Activated B cell treated with CpG ODN at 0.5 μM for 24 hours (primary cell): ENCODE measurements at regions not wholly inside any gene's neighbourhood (a gene's known extent, or its start where the extent isn't known, plus 50 kb on each side); places are given as distances from the start of the nearest gene placed in this dataset.

Source experiments
- ATAC-seq: fragments of 200-7000 bp; cut with Tn5 transposase; one replicate; pipeline ENCODE4 v1.10.0; 2021; ENCODE audit warnings: low read depth, mild to moderate bottlenecking, moderate library complexity
- CTCF ChIA-PET: fragments of 350-600 bp; sonication (Branson Sonifier 250); formaldehyde crosslinking; loops from one replicate; lab custom pipeline; 2021; ENCODE audit warnings: antibody characterized with exemption; lab: Charles Lee
- POLR2A ChIA-PET: fragments of 350-600 bp; sonication (Branson Sonifier 250); formaldehyde crosslinking; loops from one replicate; lab custom pipeline; 2021; ENCODE audit warnings: antibody characterized with exemption; lab: Charles Lee
- DNase-seq: peaks from one replicate; pipeline ENCODE4 v3.0.0; 2022
- H3K27ac Mint-ChIP-seq: one replicate; pipeline ENCODE4 v1.8.0; 2020; ENCODE audit warnings: mixed read lengths
- H3K27me3 Mint-ChIP-seq: one replicate; pipeline ENCODE4 v1.8.0; 2021; ENCODE audit warnings: mixed read lengths
- H3K36me3 Mint-ChIP-seq: one replicate; pipeline ENCODE4 v1.8.0; 2021; ENCODE audit warnings: low read depth, mixed read lengths
- H3K4me1 Mint-ChIP-seq: one replicate; pipeline ENCODE4 v1.8.0; 2021; ENCODE audit warnings: mixed read lengths
- H3K4me3 Mint-ChIP-seq: one replicate; pipeline ENCODE4 v1.8.0; 2020; ENCODE audit warnings: mild to moderate bottlenecking, mixed read lengths
- H3K9me3 Mint-ChIP-seq: one replicate; pipeline ENCODE4 v1.8.0; 2020; ENCODE audit warnings: mixed read lengths
- intact Hi-C: fragments of 100-400 bp; cut with micrococcal nuclease; formaldehyde crosslinking; loops from one replicate; pipeline ENCODE4 v1.15.1; 2024
- TF ChIP-seq, protein P1 (sequence below): fragments of 200-600 bp; IDR thresholded peaks from one replicate; pipeline ENCODE4 v1.8.0; 2022; ENCODE audit warnings: antibody characterized with exemption, mild to moderate bottlenecking

DNA sequence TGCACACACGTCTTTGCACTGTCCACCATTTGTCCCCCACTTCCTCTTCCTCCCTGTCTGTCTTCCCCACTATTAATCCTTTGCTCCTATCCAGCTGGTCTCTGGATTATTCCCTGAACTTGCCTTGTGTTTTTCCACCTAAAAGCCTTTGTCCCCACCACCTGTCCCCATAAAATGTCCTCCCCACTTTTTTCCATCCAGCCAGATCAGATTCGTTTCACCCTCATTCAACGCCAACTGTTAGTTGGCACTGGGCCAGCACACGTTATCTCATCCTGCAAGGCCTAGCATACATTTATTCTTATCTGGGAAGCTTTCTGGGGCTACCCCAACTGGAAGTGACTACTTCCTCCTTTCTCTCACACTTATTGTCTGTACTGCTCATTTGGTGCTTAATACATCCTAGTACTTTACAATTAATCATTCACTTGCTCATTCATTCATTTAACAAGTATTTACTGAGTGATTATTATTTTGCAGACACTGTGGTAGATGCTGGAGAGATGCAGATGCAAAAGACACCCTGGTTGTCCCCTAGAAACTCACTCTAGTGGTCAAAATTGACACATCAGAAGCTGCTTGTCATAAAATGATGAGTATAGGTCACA lies 96.2 kb downstream of the RASSF10 start:
- peaks cover 7% of the 10 kb centered on the region for H3K9me3 Mint-ChIP-seq
- TF ChIP-seq, protein P1, sequence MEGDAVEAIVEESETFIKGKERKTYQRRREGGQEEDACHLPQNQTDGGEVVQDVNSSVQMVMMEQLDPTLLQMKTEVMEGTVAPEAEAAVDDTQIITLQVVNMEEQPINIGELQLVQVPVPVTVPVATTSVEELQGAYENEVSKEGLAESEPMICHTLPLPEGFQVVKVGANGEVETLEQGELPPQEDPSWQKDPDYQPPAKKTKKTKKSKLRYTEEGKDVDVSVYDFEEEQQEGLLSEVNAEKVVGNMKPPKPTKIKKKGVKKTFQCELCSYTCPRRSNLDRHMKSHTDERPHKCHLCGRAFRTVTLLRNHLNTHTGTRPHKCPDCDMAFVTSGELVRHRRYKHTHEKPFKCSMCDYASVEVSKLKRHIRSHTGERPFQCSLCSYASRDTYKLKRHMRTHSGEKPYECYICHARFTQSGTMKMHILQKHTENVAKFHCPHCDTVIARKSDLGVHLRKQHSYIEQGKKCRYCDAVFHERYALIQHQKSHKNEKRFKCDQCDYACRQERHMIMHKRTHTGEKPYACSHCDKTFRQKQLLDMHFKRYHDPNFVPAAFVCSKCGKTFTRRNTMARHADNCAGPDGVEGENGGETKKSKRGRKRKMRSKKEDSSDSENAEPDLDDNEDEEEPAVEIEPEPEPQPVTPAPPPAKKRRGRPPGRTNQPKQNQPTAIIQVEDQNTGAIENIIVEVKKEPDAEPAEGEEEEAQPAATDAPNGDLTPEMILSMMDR, result no peak
- intact Hi-C loops, result no loop called here

DNA sequence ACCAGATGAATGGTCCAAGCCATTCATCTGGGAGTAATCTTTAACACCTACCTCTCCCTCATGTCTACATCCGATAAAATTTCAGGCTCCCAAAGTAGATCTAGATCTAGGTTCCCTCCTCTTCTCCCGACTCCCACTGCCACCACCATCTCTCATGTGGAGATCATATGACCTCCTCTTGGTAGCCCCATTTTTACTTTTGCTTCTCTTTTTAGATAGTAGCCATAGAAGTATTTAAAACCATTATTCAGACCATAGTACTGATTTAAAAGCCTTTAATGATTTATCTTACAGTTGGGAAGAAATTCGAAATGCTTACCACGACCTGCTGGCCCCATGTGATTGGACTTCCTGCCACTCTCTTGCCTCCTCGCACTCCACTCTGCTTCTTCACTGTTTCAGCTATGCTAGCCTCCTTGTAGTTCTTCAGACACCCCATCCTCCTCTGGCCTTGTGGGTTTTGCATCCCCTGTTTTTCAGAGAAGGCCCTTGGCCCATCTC lies 98.5 kb downstream of the RASSF10 start:
- DNase-seq (no peak), ATAC-seq (no peak)
- intact Hi-C loops, result no loop called here
- no peak overlapping the region for H3K4me3 Mint-ChIP-seq
- H3K4me1 Mint-ChIP-seq, result peaks cover 2% of the 10 kb centered on the region
- peaks cover 7% of the 10 kb centered on the region for H3K9me3 Mint-ChIP-seq
- ChIA-PET CTCF (no interaction called here), POLR2A (no interaction called here)
- TF ChIP-seq, protein P1, result no peak
- H3K36me3 Mint-ChIP-seq, result no peaks in the 10 kb centered on the region
- no peaks in the 10 kb centered on the region for H3K27me3 Mint-ChIP-seq
- H3K27ac Mint-ChIP-seq, result no peak overlapping the region

More for the DNA sequence above, 96.2 kb downstream of the RASSF10 start:
- ChIA-PET CTCF (no interaction called here), POLR2A (no interaction called here)
- no peaks in the 10 kb centered on the region for H3K27me3 Mint-ChIP-seq
- ATAC-seq, result no peak
- no peak overlapping the region for H3K27ac Mint-ChIP-seq
- no peak for DNase-seq
- no peaks in the 10 kb centered on the region for H3K36me3 Mint-ChIP-seq
- H3K4me1 Mint-ChIP-seq, result no peaks in the 10 kb centered on the region
- H3K4me3 Mint-ChIP-seq, result no peak overlapping the region

DNA sequence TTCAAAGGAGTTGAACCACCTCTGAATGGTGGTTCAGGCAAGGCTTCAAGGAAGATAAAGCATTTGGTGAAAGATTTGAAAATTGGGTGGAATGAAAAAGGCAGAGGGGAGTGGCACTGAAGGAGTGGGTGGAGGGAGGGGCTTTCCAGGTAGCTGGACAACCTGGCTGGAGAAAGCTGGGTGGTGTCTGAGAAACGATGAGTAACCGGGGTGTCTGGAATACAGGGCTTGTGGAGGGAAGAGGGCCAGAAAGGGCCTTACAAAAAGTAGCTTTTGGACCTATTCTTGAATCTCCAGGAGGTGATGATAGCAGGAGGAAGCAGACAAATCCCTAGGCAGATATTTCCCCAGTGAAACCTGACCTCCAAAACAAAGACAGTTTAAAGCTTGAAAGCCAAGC lies 99.3 kb downstream of the RASSF10 start:
- TF ChIP-seq, protein P1, result no peak
- no peak for ATAC-seq
- no peaks in the 10 kb centered on the region for H3K27me3 Mint-ChIP-seq
- no peaks in the 10 kb centered on the region for H3K36me3 Mint-ChIP-seq
- no peak overlapping the region for H3K4me3 Mint-ChIP-seq
- DNase-seq, result no peak
- H3K27ac Mint-ChIP-seq, result no peak overlapping the region
- CTCF ChIA-PET, result no interaction called here
- intact Hi-C loops, result no loop called here
- peaks cover 7% of the 10 kb centered on the region for H3K9me3 Mint-ChIP-seq
- POLR2A ChIA-PET, result no interaction called here
- H3K4me1 Mint-ChIP-seq, result peaks cover 2% of the 10 kb centered on the region

GRCh38 chr11:13109616-13110015 lies 100.5 kb downstream of the RASSF10 start:
- DNase-seq (no peak), ATAC-seq (no peak)
- POLR2A ChIA-PET, result no interaction called here
- TF ChIP-seq, protein P1, result no peak
- peaks cover 2% of the 10 kb centered on the region for H3K4me1 Mint-ChIP-seq
- H3K27ac Mint-ChIP-seq, result no peak overlapping the region
- H3K4me3 Mint-ChIP-seq, result no peak overlapping the region
- H3K9me3 Mint-ChIP-seq, result peaks cover 7% of the 10 kb centered on the region
- intact Hi-C loops, result no loop called here
- H3K27me3 Mint-ChIP-seq, result no peaks in the 10 kb centered on the region
- CTCF ChIA-PET, result no interaction called here
- no peaks in the 10 kb centered on the region for H3K36me3 Mint-ChIP-seq

GRCh38 chr11:13110145-13110544 lies 101.0 kb downstream of the RASSF10 start:
- H3K9me3 Mint-ChIP-seq, result peaks cover 7% of the 10 kb centered on the region

More at GRCh38 chr11:13110145-13110544, 101.0 kb downstream of the RASSF10 start:
- POLR2A ChIA-PET, result no interaction called here
- intact Hi-C loops, result no loop called here
- Mint-ChIP-seq H3K4me1 (peaks cover 2% of the 10 kb centered on the region), H3K27me3 (no peaks in the 10 kb centered on the region), H3K36me3 (no peaks in the 10 kb centered on the region), H3K4me3 (no peak overlapping the region), H3K27ac (no peak overlapping the region)
- ATAC-seq, result no peak
- TF ChIP-seq, protein P1, result no peak
- no peak for DNase-seq
- CTCF ChIA-PET, result no interaction called here
